ACC112 (cell line): ENCODE measurements at regions not wholly inside any gene's neighbourhood (a gene's known extent, or its start where the extent isn't known, plus 50 kb on each side); places are given as distances from the start of the nearest gene placed in this dataset.
"Not testable (repeated sequence)": the region's sequence is repeated elsewhere in the genome, so short reads cannot be mapped to it uniquely, and the experiment has no call there.

Experiments
- H2AFZ ChIP-seq: fragments of 200-600 bp; sonication (generic); one replicate; pipeline ENCODE4 v1.6.0; 2017; ENCODE audit warnings: antibody characterized with exemption, low read length; ENCODE audit not compliant: unreplicated experiment
- H3K27ac ChIP-seq: fragments of 200-600 bp; sonication (generic); 2 replicates; pipeline ENCODE4 v1.5.1; 2014; ENCODE audit warnings: low read depth, mild to moderate bottlenecking, antibody characterized with exemption, low read length, moderate library complexity
- H3K27me3 ChIP-seq: fragments of 200-600 bp; sonication (generic); 2 replicates; pipeline ENCODE4 v1.6.1; 2014; ENCODE audit warnings: mild to moderate bottlenecking, antibody characterized with exemption, low read length, moderate library complexity, mixed read lengths; ENCODE audit not compliant: insufficient read depth
- H3K36me3 ChIP-seq: fragments of 200-600 bp; sonication (generic); 2 replicates; pipeline ENCODE4 v1.6.1; 2016; ENCODE audit warnings: mild to moderate bottlenecking, antibody characterized with exemption, low read length, moderate library complexity, mixed read lengths; ENCODE audit not compliant: insufficient read depth
- H3K4me1 ChIP-seq: fragments of 200-600 bp; sonication (generic); one replicate; pipeline ENCODE4 v1.6.1; 2016; ENCODE audit warnings: low read length, mixed read lengths; ENCODE audit not compliant: insufficient read depth, unreplicated experiment, control insufficient read depth
- H3K4me3 ChIP-seq: fragments of 200-600 bp; sonication (generic); 2 replicates; pipeline ENCODE4 v1.5.1; 2014; ENCODE audit warnings: mild to moderate bottlenecking, low read depth, low read length
- H3K79me2 ChIP-seq: fragments of 200-600 bp; sonication (generic); one replicate; pipeline ENCODE4 v1.6.0; 2016; ENCODE audit warnings: low read length; ENCODE audit not compliant: control insufficient read depth, unreplicated experiment, insufficient read depth

DNA sequence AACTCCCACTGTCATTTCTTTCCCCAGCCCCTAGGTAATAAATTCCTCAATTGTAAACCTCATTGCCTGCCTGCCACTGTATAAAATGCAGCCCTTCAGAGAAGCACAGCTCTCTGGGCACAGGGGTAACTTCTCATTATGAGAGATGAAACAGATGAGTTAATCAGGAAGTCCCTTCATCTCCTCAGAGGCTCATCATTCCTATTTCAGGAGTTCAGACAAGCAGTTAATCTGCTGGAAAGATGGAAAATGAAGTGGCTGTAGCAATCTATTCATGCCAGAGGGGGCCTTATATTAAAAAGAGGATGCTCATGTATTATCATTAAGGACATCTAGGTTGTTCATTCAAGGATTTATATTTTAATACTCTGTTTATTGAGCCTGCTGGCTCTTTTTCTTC, 519.5 kb upstream of the LMCD1 start:
- no peak overlapping the region for H2AFZ ChIP-seq
- no peaks in the 10 kb centered on the region for H3K27me3 ChIP-seq
- H3K4me3 ChIP-seq = no peak overlapping the region
- no peak overlapping the region for H3K27ac ChIP-seq
- no peaks in the 10 kb centered on the region for H3K79me2 ChIP-seq
- H3K4me1 ChIP-seq = no peaks in the 10 kb centered on the region
- H3K36me3 ChIP-seq = no peaks in the 10 kb centered on the region

GRCh38 chr3:7999384-7999783, 502.2 kb upstream of the LMCD1 start:
- H3K4me3 ChIP-seq = no peak overlapping the region
- H3K27me3 ChIP-seq = no peaks in the 10 kb centered on the region
- H3K36me3 ChIP-seq = no peaks in the 10 kb centered on the region
- H2AFZ ChIP-seq = no peak overlapping the region
- H3K4me1 ChIP-seq = no peaks in the 10 kb centered on the region
- H3K79me2 ChIP-seq = no peaks in the 10 kb centered on the region
- H3K27ac ChIP-seq = no peak overlapping the region

DNA sequence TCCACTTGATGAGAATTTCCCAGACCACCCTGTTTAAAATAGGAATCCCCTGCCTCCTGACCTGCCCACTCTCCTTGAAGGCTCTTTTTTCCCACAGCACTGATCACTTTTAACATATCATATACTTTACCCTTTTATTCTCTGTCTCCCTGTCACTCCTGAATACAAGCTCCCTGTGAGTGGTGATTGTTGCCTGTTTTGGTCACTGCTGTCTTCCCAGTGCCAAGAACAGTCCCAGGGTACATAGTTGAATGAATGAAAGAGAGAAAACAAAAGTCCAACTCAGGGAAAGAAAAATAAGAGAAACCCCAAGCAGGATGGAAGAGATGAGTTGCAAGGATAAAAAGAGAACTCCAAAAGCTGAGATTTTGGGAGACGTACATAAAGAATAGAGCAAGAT, 500.3 kb upstream of the LMCD1 start:
- H3K27me3 ChIP-seq = no peaks in the 10 kb centered on the region
- no peak overlapping the region for H3K4me3 ChIP-seq
- no peak overlapping the region for H2AFZ ChIP-seq
- H3K79me2 ChIP-seq = no peaks in the 10 kb centered on the region
- no peaks in the 10 kb centered on the region for H3K36me3 ChIP-seq
- H3K4me1 ChIP-seq = no peaks in the 10 kb centered on the region
- H3K27ac ChIP-seq = no peak overlapping the region

DNA sequence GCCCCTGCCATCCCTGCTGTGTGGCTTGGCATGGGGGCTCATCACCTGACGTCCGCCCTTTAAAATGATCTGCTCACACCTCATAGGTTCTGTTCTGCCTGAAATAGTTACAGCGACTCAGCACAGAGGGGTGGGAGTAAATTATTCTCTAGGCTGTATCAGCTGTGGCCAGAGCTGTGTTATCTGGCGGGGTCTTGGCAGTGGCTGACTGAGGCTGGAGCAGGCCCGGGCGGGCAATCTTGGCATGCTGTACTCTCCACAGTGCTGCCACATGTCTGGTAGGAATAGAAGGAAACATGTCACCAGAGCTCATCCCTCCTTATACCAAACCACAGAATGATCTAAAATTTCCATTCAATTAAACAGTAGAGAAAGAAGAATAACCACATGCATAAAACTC, 499.9 kb upstream of the LMCD1 start:
- Histone ChIP-seq H3K79me2 (no peaks in the 10 kb centered on the region), H3K4me3 (no peak overlapping the region), H2AFZ (no peak overlapping the region), H3K27me3 (no peaks in the 10 kb centered on the region), H3K27ac (no peak overlapping the region), H3K36me3 (no peaks in the 10 kb centered on the region), H3K4me1 (no peaks in the 10 kb centered on the region)

DNA sequence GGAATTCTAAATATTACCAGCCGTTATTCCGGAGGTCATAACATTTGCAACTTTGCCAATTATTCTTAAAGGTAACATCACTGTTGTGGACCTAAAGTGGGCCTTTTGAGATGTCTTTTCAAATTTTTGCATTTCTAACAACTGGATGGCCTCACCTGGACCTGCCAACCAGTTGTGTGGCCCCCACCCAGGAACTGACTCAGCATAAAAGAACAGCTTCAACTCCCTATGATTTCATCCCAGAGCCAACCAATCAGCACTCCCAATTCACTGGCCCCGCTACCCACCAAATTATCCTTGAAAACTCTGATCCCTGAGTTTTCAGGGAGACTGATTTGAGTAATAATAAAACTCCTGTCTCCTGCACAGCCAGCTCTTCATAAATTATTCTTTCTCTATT, 489.7 kb upstream of the LMCD1 start:
- no peaks in the 10 kb centered on the region for H3K27me3 ChIP-seq
- H2AFZ ChIP-seq = no peak overlapping the region
- no peaks in the 10 kb centered on the region for H3K79me2 ChIP-seq
- H3K4me3 ChIP-seq = no peak overlapping the region
- H3K4me1 ChIP-seq = no peaks in the 10 kb centered on the region
- no peaks in the 10 kb centered on the region for H3K36me3 ChIP-seq
- no peak overlapping the region for H3K27ac ChIP-seq

- Histone ChIP-seq H3K27ac (no peak overlapping the region), H3K79me2 (no peaks in the 10 kb centered on the region), H3K4me1 (no peaks in the 10 kb centered on the region), H3K4me3 (no peak overlapping the region), H3K27me3 (no peaks in the 10 kb centered on the region), H2AFZ (no peak overlapping the region), H3K36me3 (no peaks in the 10 kb centered on the region)
These were observed 481.4 kb upstream of the LMCD1 start for GRCh38 chr3:8020047-8020841.

DNA sequence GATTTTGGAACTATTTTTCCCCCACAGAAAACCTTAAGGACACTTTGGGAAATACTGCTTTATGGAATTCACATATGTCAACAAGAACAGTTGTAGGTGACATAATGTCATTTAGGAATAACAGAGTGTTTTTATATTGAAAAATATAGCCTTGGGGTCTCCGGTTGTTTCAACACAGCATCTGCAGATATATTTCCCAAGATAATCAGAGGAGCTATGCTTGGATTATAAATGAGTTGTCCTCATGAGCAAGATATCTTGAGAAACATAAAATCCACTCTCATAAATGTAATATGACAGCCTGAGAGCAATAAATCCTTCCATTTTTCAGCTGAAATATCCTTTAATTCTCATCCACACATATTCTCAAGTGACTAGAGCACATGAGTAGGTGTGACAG, 473.7 kb upstream of the LMCD1 start:
- no peak overlapping the region for H2AFZ ChIP-seq

GRCh38 chr3:8050283-8050682, 451.3 kb upstream of the LMCD1 start:
- Histone ChIP-seq H3K4me3 (no peak overlapping the region), H3K36me3 (no peaks in the 10 kb centered on the region), H3K79me2 (no peaks in the 10 kb centered on the region), H3K4me1 (no peaks in the 10 kb centered on the region), H3K27me3 (no peaks in the 10 kb centered on the region), H2AFZ (no peak overlapping the region), H3K27ac (no peak overlapping the region)

More for the DNA sequence above, 473.7 kb upstream of the LMCD1 start:
- Histone ChIP-seq H3K27me3 (no peaks in the 10 kb centered on the region), H3K36me3 (no peaks in the 10 kb centered on the region), H3K27ac (no peak overlapping the region), H3K79me2 (no peaks in the 10 kb centered on the region), H3K4me1 (no peaks in the 10 kb centered on the region), H3K4me3 (no peak overlapping the region)

DNA sequence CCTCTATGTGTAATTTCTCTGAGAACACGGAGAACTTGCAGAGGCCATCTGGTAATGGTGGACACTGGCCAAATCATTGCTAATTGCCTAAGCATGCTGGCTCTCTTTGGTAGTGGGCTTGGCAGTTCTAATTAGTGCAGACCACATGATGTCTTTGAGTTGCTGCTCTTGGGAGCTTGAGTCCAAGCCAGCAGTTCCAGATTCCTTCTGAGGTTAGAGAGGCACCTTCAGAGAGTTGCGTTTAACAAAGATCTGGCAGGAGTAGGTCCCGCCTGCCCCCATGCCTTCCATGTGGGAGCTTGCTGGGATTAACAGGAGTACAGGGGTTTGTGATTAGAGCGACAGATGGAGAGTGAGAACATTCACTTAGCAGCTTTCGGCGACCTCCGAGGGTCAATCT, 449.0 kb upstream of the LMCD1 start:
- Histone ChIP-seq H2AFZ (no peak overlapping the region), H3K4me1 (no peaks in the 10 kb centered on the region), H3K27me3 (no peaks in the 10 kb centered on the region), H3K4me3 (no peak overlapping the region), H3K79me2 (no peaks in the 10 kb centered on the region), H3K27ac (no peak overlapping the region), H3K36me3 (no peaks in the 10 kb centered on the region)

DNA sequence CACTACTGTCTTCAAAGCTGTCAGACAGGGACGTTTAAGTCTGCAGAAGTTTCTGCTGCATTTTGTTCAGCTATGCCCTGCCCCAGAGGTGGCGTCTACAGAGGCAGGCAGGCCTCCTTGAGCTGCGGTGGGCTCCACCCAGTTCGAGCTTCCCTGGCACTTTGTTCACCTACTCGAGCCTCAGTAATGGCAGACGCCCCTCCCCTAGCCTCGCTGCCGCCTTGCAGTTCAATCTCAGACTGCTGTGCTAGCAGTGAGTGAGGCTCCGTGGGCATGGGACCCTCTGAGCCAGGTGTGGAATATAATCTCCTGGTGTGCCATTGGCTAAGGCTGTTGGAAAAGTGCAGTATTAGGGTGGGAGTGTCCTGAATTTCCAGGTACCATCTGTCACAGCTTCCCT, 433.5 kb upstream of the LMCD1 start:
- H3K36me3 ChIP-seq, H3K27me3 ChIP-seq, H3K79me2 ChIP-seq, H3K4me1 ChIP-seq, H2AFZ ChIP-seq, H3K27ac ChIP-seq, H3K4me3 ChIP-seq: not testable (repeated sequence)

DNA sequence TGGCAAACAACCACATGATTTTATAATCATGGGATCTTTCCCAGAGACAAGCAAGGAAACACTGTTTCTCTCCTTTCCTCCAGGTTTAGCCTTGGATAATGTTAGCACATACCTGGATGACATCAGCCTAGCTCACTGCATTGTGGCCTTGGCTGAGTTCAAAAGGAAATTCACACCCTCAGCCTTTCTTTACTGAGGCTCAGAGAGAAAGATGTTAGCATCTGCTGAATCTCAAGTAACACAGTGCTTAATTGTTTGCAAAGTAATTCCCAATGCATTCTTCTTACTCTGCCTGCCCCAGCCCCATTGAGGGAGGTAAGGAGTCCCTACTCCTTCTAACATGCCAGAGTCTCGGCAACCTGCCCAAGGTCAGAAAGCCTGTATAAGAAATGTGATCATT, 432.2 kb upstream of the LMCD1 start:
- Histone ChIP-seq H3K79me2 (no peaks in the 10 kb centered on the region), H2AFZ (no peak overlapping the region), H3K27me3 (no peaks in the 10 kb centered on the region), H3K36me3 (no peaks in the 10 kb centered on the region), H3K4me1 (no peaks in the 10 kb centered on the region), H3K27ac (no peak overlapping the region), H3K4me3 (no peak overlapping the region)
